B cell (primary cell): ENCODE measurements at regions not wholly inside any gene's neighbourhood (a gene's known extent, or its start where the extent isn't known, plus 50 kb on each side); places are given as distances from the start of the nearest gene placed in this dataset.

Source experiments
- ATAC-seq: fragments of 200-7000 bp; cut with Tn5 transposase; one replicate; pipeline ENCODE4 v1.10.0; 2021; ENCODE audit warnings: low read depth, mild to moderate bottlenecking, moderate number of reproducible peaks, moderate library complexity
- CTCF ChIA-PET: fragments of 350-600 bp; sonication (Branson Sonifier 250); formaldehyde crosslinking; loops from one replicate; lab custom pipeline; 2021; ENCODE audit warnings: antibody characterized with exemption, inconsistent platforms; lab: Charles Lee
- POLR2A ChIA-PET: fragments of 350-600 bp; sonication (Branson Sonifier 250); formaldehyde crosslinking; loops from one replicate; lab custom pipeline; 2021; ENCODE audit warnings: antibody characterized with exemption; lab: Charles Lee
- DNase-seq: peaks from one replicate; pipeline ENCODE4 v3.0.0; 2013
- H2AFZ ChIP-seq: 2 replicates; pipeline ENCODE4 v1.6.1; 2012; ENCODE audit warnings: mild to moderate bottlenecking, low read depth, low read length; ENCODE audit not compliant: insufficient read depth, poor library complexity, severe bottlenecking
- H3K27ac ChIP-seq, 2 donors: 1 replicate in 1 of 2; 2 replicates in 1 of 2; pipeline ENCODE4 v1.5.1; 2012 to 2013; ENCODE audit warnings: low read length in 2 of 2, mild to moderate bottlenecking in 2 of 2, moderate library complexity in 1 of 2
- H3K27me3 ChIP-seq, 4 experiments: fragments of 200-600 bp in 1 of 4; sonication (generic) in 1 of 4; replicated peaks in 1 of 4; 1 replicate in 2 of 4; 2 replicates in 2 of 4; pipeline versions ENCODE4 v1.6.1 to v1.7.0; 2013 to 2016; ENCODE audit warnings: low read length in 3 of 4, mild to moderate bottlenecking in 2 of 4, mixed read lengths in 1 of 4, moderate library complexity in 1 of 4; ENCODE audit not compliant: insufficient read depth in 4 of 4, control insufficient read depth in 3 of 4; ENCODE audit errors: control extremely low read depth in 1 of 4
- H3K36me3 ChIP-seq, 2 experiments: replicated peaks in 1 of 2; 1 replicate in 1 of 2; 2 replicates in 1 of 2; pipeline versions ENCODE4 v1.6.1 to v1.7.1; 2013; ENCODE audit warnings: low read length in 1 of 2; ENCODE audit not compliant: insufficient read depth in 2 of 2, control insufficient read depth in 1 of 2; ENCODE audit errors: control extremely low read depth in 1 of 2, extremely low read depth in 1 of 2
- H3K4me1 ChIP-seq, 2 donors: fragments of 200-600 bp in 1 of 2; sonication (generic) in 1 of 2; 1 replicate in 1 of 2; 2 replicates in 1 of 2; pipeline versions ENCODE4 v1.5.1 to v1.6.1; 2013 to 2017; ENCODE audit warnings: low read length in 2 of 2; ENCODE audit not compliant: control insufficient read depth in 2 of 2, insufficient read depth in 2 of 2
- H3K4me2 ChIP-seq: replicated peaks from 2 replicates; pipeline ENCODE3; 2012; ENCODE audit warnings: mild to moderate bottlenecking, low read depth, low read length; ENCODE audit not compliant: poor library complexity, severe bottlenecking
- H3K4me3 ChIP-seq, 5 experiments: fragments of 200-600 bp in 1 of 5; sonication (generic) in 1 of 5; 1 replicate in 3 of 5; 2 replicates in 2 of 5; pipeline versions ENCODE4 v1.5.1 to v1.7.0; 2011 to 2016; ENCODE audit warnings: low read length in 4 of 5, mild to moderate bottlenecking in 4 of 5, low read depth in 2 of 5, control low read depth in 1 of 5, moderate library complexity in 1 of 5; ENCODE audit not compliant: insufficient read depth in 1 of 5; ENCODE audit errors: control extremely low read depth in 1 of 5, extremely low read depth in 1 of 5
- H3K79me2 ChIP-seq: fragments of 200-600 bp; sonication (generic); one replicate; pipeline ENCODE4 v1.6.0; 2016; ENCODE audit warnings: low read length; ENCODE audit not compliant: control insufficient read depth, insufficient read depth
- H3K9ac ChIP-seq: fragments of 200-600 bp; sonication (generic); 2 replicates; pipeline ENCODE4 v1.6.1; 2017; ENCODE audit warnings: mild to moderate bottlenecking, low read length, moderate library complexity
- H3K9me3 ChIP-seq, 3 donors: one replicate each; pipeline versions ENCODE4 v1.6.1 to v1.7.1; 2013; ENCODE audit warnings: low read length in 2 of 3; ENCODE audit not compliant: control insufficient read depth in 2 of 3, insufficient read depth in 1 of 3; ENCODE audit errors: control extremely low read depth in 1 of 3
- H4K20me1 ChIP-seq: 2 replicates; pipeline ENCODE4 v1.6.0; 2012; ENCODE audit warnings: mild to moderate bottlenecking, low read length; ENCODE audit not compliant: insufficient read depth, control insufficient read depth, poor library complexity, severe bottlenecking
- H3K27ac Mint-ChIP-seq: one replicate; pipeline ENCODE4 v1.8.0; 2021; ENCODE audit warnings: mixed read lengths
- H3K27me3 Mint-ChIP-seq: one replicate; pipeline ENCODE4 v1.8.0; 2021; ENCODE audit warnings: mixed read lengths
- H3K4me1 Mint-ChIP-seq: one replicate; pipeline ENCODE4 v1.8.0; 2021; ENCODE audit warnings: mixed read lengths
- H3K4me3 Mint-ChIP-seq: one replicate; pipeline ENCODE4 v1.8.0; 2021; ENCODE audit warnings: mixed read lengths
- H3K9me3 Mint-ChIP-seq: one replicate; pipeline ENCODE4 v1.8.0; 2022; ENCODE audit warnings: mixed read lengths; ENCODE audit not compliant: insufficient read depth
- EZH2 ChIP-seq: IDR thresholded peaks from 2 replicates; pipeline ENCODE4 v1.6.1; 2012; ENCODE audit warnings: borderline replicate concordance, low read depth, mild to moderate bottlenecking, moderate library complexity, low read length; ENCODE audit not compliant: insufficient read depth, poor library complexity, severe bottlenecking
- WGBS: methylation state at CpG from one replicate; pipeline ENCODE4 v1.1.5; 2013; ENCODE audit warnings: missing lambda C conversion rate; ENCODE audit not compliant: insufficient coverage; 5-methylcytosine and 5-hydroxymethylcytosine counted together
- intact Hi-C: fragments of 100-400 bp; cut with micrococcal nuclease; formaldehyde crosslinking; loops from one replicate; pipeline ENCODE4 v1.10.0; 2022
- TF ChIP-seq, protein P1 (sequence below): fragments of 200-600 bp; IDR thresholded peaks from one replicate; pipeline ENCODE4 v1.8.0; 2022; ENCODE audit warnings: antibody characterized with exemption, mild to moderate bottlenecking

DNA sequence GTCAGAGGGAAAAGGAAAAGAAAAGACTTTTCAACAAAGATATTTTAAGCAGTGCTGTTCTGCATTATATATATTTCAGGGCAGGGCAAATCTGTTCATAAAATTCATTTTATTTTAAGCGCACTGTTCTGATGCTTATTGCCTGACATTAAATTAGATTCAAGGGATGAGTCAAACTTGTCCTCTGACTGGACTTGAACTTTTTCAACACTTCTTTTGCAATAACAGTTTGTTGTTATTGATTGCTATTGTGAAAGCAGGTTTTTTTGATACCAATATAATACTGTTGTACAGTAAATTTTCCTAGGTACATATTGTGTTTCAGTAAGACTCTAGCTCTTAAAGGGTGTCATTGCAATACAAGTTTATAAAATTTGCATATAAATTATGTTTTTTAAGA lies 481.3 kb downstream of the NAF1 start:
- no peaks in the 10 kb centered on the region for H3K27me3 Mint-ChIP-seq
- no peaks in the 10 kb centered on the region for H3K4me1 Mint-ChIP-seq
- ATAC-seq, result no peak
- H3K9me3 ChIP-seq, result no peaks in the 10 kb centered on the region
- no peaks in the 10 kb centered on the region for H3K4me1 ChIP-seq
- intact Hi-C loops, result no loop called here
- no peak overlapping the region for H3K4me3 Mint-ChIP-seq
- whole genome bisulfite sequencing, result no CpG with 5 or more reads among the region's 1 CpG
- H3K27me3 ChIP-seq, result no peaks in the 10 kb centered on the region
- no peak overlapping the region for H2AFZ ChIP-seq
- H3K9me3 Mint-ChIP-seq, result no peaks in the 10 kb centered on the region
- H3K4me3 ChIP-seq, result no peak overlapping the region
- no peak for DNase-seq
- H3K27ac Mint-ChIP-seq, result no peak overlapping the region
- no peak overlapping the region for H3K9ac ChIP-seq
- TF ChIP-seq EZH2, result no peak
- TF ChIP-seq, protein P1, sequence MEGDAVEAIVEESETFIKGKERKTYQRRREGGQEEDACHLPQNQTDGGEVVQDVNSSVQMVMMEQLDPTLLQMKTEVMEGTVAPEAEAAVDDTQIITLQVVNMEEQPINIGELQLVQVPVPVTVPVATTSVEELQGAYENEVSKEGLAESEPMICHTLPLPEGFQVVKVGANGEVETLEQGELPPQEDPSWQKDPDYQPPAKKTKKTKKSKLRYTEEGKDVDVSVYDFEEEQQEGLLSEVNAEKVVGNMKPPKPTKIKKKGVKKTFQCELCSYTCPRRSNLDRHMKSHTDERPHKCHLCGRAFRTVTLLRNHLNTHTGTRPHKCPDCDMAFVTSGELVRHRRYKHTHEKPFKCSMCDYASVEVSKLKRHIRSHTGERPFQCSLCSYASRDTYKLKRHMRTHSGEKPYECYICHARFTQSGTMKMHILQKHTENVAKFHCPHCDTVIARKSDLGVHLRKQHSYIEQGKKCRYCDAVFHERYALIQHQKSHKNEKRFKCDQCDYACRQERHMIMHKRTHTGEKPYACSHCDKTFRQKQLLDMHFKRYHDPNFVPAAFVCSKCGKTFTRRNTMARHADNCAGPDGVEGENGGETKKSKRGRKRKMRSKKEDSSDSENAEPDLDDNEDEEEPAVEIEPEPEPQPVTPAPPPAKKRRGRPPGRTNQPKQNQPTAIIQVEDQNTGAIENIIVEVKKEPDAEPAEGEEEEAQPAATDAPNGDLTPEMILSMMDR, result no peak
- H3K36me3 ChIP-seq, result no peaks in the 10 kb centered on the region
- ChIA-PET POLR2A (no interaction called here), CTCF (no interaction called here)
- H3K4me2 ChIP-seq, result no peak overlapping the region
- no peak overlapping the region for H3K27ac ChIP-seq
- H4K20me1 ChIP-seq, result no peaks in the 10 kb centered on the region
- H3K79me2 ChIP-seq, result no peaks in the 10 kb centered on the region

DNA sequence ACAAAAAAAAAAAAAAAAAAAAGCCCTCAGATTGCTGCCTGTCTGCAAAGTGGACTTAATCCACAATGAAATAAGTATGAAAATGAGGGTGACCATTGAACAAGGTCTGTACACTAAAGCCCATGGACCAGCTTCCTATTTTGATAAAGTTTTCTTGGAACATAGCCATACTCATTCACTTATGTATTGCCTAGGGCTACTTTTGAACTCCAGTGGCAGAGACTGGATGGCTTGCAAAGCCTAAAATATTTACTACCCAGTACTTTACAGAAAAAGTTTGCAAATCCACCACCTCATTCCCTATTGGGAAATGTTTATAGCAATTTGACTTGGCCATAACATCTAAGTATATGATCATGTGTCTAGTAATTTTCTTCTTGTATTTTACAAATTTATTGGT lies 481.7 kb downstream of the NAF1 start:
- CTCF ChIA-PET, result no interaction called here
- no peak for ATAC-seq
- no peaks in the 10 kb centered on the region for H3K27me3 Mint-ChIP-seq
- H3K9ac ChIP-seq, result no peak overlapping the region
- H3K79me2 ChIP-seq, result no peaks in the 10 kb centered on the region
- POLR2A ChIA-PET, result no interaction called here
- H3K27ac Mint-ChIP-seq, result no peak overlapping the region
- H3K4me1 ChIP-seq, result no peaks in the 10 kb centered on the region
- H3K9me3 ChIP-seq, result no peaks in the 10 kb centered on the region
- no peaks in the 10 kb centered on the region for H3K4me1 Mint-ChIP-seq
- H3K9me3 Mint-ChIP-seq, result no peaks in the 10 kb centered on the region
- no peak for DNase-seq
- H3K36me3 ChIP-seq, result no peaks in the 10 kb centered on the region
- H4K20me1 ChIP-seq, result no peaks in the 10 kb centered on the region
- H3K27me3 ChIP-seq, result no peaks in the 10 kb centered on the region
- no peak overlapping the region for H2AFZ ChIP-seq
- no peak overlapping the region for H3K4me3 ChIP-seq
- no peak overlapping the region for H3K4me3 Mint-ChIP-seq
- TF ChIP-seq, protein P1, result no peak
- TF ChIP-seq EZH2, result no peak
- H3K27ac ChIP-seq, result no peak overlapping the region
- no peak overlapping the region for H3K4me2 ChIP-seq
- intact Hi-C loops, result no loop called here
